HL-60 (cell line): ENCODE measurements at regions not wholly inside any gene's neighbourhood (a gene's known extent, or its start where the extent isn't known, plus 50 kb on each side); places are given as distances from the start of the nearest gene placed in this dataset.

ENCODE experiments used
- DNase-seq, 2 experiments: peaks; one replicate each; pipeline ENCODE4 v3.0.0-alpha.2; 2010 to 2020; ENCODE audit warnings: low read depth in 1 of 2, low spot score in 1 of 2
- H3K27ac ChIP-seq: fragments of 250-450 bp; sonication (Bioruptor Pico); replicated peaks from 2 replicates; pipeline ENCODE4 v1.5.1; 2020; ENCODE audit warnings: mild to moderate bottlenecking, moderate library complexity
- H3K27me3 ChIP-seq: fragments of 250-450 bp; sonication (Bioruptor Pico); 2 replicates; pipeline ENCODE4 v1.5.1; 2021; ENCODE audit warnings: mild to moderate bottlenecking, moderate library complexity; ENCODE audit not compliant: insufficient read depth, poor library complexity, severe bottlenecking
- H3K4me3 ChIP-seq: replicated peaks from 2 replicates; pipeline ENCODE4 v1.5.1; 2011; ENCODE audit warnings: mild to moderate bottlenecking, control low read depth, low read length; ENCODE audit not compliant: insufficient read depth
- GABPA ChIP-seq: IDR thresholded peaks from 2 replicates; pipeline ENCODE4 v1.6.1; 2012; ENCODE audit warnings: low read depth
- POLR2AphosphoS5 ChIP-seq: IDR thresholded peaks from 2 replicates; pipeline ENCODE4 v1.6.1; 2012; ENCODE audit warnings: low read depth
- SPI1 ChIP-seq: IDR thresholded peaks from 2 replicates; pipeline ENCODE4 v1.6.1; 2012; ENCODE audit warnings: low read depth, mild to moderate bottlenecking, borderline replicate concordance
- TF ChIP-seq, protein P1 (sequence below): IDR thresholded peaks from 2 replicates; pipeline ENCODE4 v1.6.1; 2012; ENCODE audit warnings: low read depth; ENCODE audit not compliant: insufficient replicate concordance
- TF ChIP-seq, protein P2 (sequence below): IDR thresholded peaks from one replicate; pipeline ENCODE4 v1.5.1; 2011; ENCODE audit warnings: low read length, control low read depth, inconsistent platforms; ENCODE audit not compliant: insufficient read depth

- Histone ChIP-seq H3K27ac (no peak overlapping the region), H3K27me3 (no peaks in the 10 kb centered on the region), H3K4me3 (no peak overlapping the region)
- TF ChIP-seq, protein P1, sequence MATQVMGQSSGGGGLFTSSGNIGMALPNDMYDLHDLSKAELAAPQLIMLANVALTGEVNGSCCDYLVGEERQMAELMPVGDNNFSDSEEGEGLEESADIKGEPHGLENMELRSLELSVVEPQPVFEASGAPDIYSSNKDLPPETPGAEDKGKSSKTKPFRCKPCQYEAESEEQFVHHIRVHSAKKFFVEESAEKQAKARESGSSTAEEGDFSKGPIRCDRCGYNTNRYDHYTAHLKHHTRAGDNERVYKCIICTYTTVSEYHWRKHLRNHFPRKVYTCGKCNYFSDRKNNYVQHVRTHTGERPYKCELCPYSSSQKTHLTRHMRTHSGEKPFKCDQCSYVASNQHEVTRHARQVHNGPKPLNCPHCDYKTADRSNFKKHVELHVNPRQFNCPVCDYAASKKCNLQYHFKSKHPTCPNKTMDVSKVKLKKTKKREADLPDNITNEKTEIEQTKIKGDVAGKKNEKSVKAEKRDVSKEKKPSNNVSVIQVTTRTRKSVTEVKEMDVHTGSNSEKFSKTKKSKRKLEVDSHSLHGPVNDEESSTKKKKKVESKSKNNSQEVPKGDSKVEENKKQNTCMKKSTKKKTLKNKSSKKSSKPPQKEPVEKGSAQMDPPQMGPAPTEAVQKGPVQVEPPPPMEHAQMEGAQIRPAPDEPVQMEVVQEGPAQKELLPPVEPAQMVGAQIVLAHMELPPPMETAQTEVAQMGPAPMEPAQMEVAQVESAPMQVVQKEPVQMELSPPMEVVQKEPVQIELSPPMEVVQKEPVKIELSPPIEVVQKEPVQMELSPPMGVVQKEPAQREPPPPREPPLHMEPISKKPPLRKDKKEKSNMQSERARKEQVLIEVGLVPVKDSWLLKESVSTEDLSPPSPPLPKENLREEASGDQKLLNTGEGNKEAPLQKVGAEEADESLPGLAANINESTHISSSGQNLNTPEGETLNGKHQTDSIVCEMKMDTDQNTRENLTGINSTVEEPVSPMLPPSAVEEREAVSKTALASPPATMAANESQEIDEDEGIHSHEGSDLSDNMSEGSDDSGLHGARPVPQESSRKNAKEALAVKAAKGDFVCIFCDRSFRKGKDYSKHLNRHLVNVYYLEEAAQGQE: no peak
- TF ChIP-seq POLR2AphosphoS5: no peak
- no peak for TF ChIP-seq SPI1
- no peak for TF ChIP-seq GABPA
- TF ChIP-seq, protein P2, sequence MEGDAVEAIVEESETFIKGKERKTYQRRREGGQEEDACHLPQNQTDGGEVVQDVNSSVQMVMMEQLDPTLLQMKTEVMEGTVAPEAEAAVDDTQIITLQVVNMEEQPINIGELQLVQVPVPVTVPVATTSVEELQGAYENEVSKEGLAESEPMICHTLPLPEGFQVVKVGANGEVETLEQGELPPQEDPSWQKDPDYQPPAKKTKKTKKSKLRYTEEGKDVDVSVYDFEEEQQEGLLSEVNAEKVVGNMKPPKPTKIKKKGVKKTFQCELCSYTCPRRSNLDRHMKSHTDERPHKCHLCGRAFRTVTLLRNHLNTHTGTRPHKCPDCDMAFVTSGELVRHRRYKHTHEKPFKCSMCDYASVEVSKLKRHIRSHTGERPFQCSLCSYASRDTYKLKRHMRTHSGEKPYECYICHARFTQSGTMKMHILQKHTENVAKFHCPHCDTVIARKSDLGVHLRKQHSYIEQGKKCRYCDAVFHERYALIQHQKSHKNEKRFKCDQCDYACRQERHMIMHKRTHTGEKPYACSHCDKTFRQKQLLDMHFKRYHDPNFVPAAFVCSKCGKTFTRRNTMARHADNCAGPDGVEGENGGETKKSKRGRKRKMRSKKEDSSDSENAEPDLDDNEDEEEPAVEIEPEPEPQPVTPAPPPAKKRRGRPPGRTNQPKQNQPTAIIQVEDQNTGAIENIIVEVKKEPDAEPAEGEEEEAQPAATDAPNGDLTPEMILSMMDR: no peak
- no peak for DNase-seq
Observed at GRCh38 chr22:27116312-27117086, 459.1 kb downstream of the MIAT start.

GRCh38 chr22:27120036-27120435 lies 462.6 kb downstream of the MIAT start:
- Histone ChIP-seq H3K4me3 (no peak overlapping the region), H3K27me3 (no peaks in the 10 kb centered on the region), H3K27ac (no peak overlapping the region)
- TF ChIP-seq GABPA: no peak
- TF ChIP-seq, protein P1: no peak
- TF ChIP-seq POLR2AphosphoS5: no peak
- no peak for TF ChIP-seq SPI1
- TF ChIP-seq, protein P2: no peak
- no peak for DNase-seq

DNA sequence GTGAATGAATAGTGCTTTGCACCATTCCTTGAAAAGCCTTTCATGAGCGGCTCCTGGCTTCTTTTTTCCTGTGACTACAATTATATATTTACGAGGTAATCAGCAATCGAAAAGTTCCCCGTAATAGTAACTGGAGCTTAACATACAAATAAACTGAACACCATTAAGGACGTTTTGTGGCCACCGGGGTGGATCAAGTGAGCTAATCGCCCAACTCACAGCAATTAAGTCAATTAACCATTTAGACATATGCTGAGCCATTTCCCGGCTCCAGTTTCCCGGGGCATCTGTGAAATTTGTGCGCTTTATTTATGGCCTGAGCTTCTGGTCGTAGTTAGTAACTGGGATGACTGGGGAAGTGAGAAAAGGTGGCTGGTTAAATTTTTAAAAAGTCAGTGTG lies 465.2 kb downstream of the MIAT start:
- no peak for DNase-seq
- no peak overlapping the region for H3K4me3 ChIP-seq
- TF ChIP-seq POLR2AphosphoS5 (no peak), SPI1 (no peak)
- TF ChIP-seq, protein P1: no peak
- TF ChIP-seq, protein P2: no peak
- no peaks in the 10 kb centered on the region for H3K27me3 ChIP-seq
- H3K27ac ChIP-seq: no peak overlapping the region
